ENCODE measurements at regions not wholly inside any gene's neighbourhood (a gene's known extent, or its start where the extent isn't known, plus 50 kb on each side); places are given as distances from the start of the nearest gene placed in this dataset.

DNA sequence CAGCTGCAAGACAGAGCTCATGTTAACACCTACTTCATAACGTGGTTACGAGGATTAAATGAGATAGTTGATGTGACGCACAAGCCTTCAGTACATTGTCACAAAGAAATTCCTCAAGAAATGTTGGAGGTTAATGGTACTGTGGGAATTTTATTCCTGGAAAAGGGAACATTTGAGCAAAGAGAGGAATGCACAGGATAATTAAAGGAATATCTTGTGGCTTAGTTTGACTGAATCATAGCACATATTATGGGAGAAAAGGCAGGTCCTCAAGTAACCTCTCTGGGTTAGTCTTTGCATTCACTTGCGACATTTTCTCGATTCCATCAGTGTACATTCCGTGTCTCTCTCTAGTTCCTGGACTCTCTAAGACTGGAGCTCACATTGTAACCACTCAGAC lies 300.2 kb upstream of the DUSP10 start:
- Histone ChIP-seq H3K27ac (ENCODE audit: low read length) (no peak overlapping the region), H3K4me1 (ENCODE audit: control insufficient read depth, low read depth, low read length) (no peaks in the 10 kb centered on the region)

GRCh38 chr1:222040955-222041354 lies 299.1 kb upstream of the DUSP10 start:
- no peaks in the 10 kb centered on the region for H3K9me3 ChIP-seq (ENCODE audit: control insufficient read depth, low read depth, low read length)
- no peak overlapping the region for H3K27ac ChIP-seq (ENCODE audit: low read length)
- H3K27me3 ChIP-seq (ENCODE audit: control insufficient read depth, insufficient read depth, low read length), result no peaks in the 10 kb centered on the region
- no peaks in the 10 kb centered on the region for H3K36me3 ChIP-seq (ENCODE audit: control insufficient read depth, low read depth, low read length)
- H3K4me1 ChIP-seq (ENCODE audit: control insufficient read depth, low read depth, low read length), result no peaks in the 10 kb centered on the region
- no peak overlapping the region for H3K9ac ChIP-seq (ENCODE audit: low read length)
- no peak overlapping the region for H3K4me3 ChIP-seq (ENCODE audit: low read length)

More for the DNA sequence above, 300.2 kb upstream of the DUSP10 start:
- H3K9me3 ChIP-seq (ENCODE audit: control insufficient read depth, low read depth, low read length), result no peaks in the 10 kb centered on the region
- no peaks in the 10 kb centered on the region for H3K36me3 ChIP-seq (ENCODE audit: control insufficient read depth, low read depth, low read length)
- no peak overlapping the region for H3K9ac ChIP-seq (ENCODE audit: low read length)
- H3K4me3 ChIP-seq (ENCODE audit: low read length), result no peak overlapping the region
- H3K27me3 ChIP-seq (ENCODE audit: control insufficient read depth, insufficient read depth, low read length), result no peaks in the 10 kb centered on the region

- Histone ChIP-seq H3K27ac (ENCODE audit: low read length) (no peak overlapping the region), H3K4me1 (ENCODE audit: control insufficient read depth, low read depth, low read length) (no peaks in the 10 kb centered on the region), H3K9me3 (ENCODE audit: control insufficient read depth, low read depth, low read length) (no peaks in the 10 kb centered on the region), H3K9ac (ENCODE audit: low read length) (no peak overlapping the region), H3K27me3 (ENCODE audit: control insufficient read depth, insufficient read depth, low read length) (no peaks in the 10 kb centered on the region), H3K4me3 (ENCODE audit: low read length) (no peak overlapping the region), H3K36me3 (ENCODE audit: control insufficient read depth, low read depth, low read length) (no peaks in the 10 kb centered on the region)
These were observed 298.4 kb upstream of the DUSP10 start for GRCh38 chr1:222040121-222040805.

- no peak overlapping the region for H3K9ac ChIP-seq (ENCODE audit: low read length)
- no peak overlapping the region for H3K4me3 ChIP-seq (ENCODE audit: low read length)
- no peak overlapping the region for H3K27ac ChIP-seq (ENCODE audit: low read length)
- no peaks in the 10 kb centered on the region for H3K27me3 ChIP-seq (ENCODE audit: control insufficient read depth, insufficient read depth, low read length)
- H3K36me3 ChIP-seq (ENCODE audit: control insufficient read depth, low read depth, low read length), result no peaks in the 10 kb centered on the region
- H3K9me3 ChIP-seq (ENCODE audit: control insufficient read depth, low read depth, low read length), result no peaks in the 10 kb centered on the region
- H3K4me1 ChIP-seq (ENCODE audit: control insufficient read depth, low read depth, low read length), result no peaks in the 10 kb centered on the region
These were observed 297.1 kb upstream of the DUSP10 start for GRCh38 chr1:222038971-222039370.

DNA sequence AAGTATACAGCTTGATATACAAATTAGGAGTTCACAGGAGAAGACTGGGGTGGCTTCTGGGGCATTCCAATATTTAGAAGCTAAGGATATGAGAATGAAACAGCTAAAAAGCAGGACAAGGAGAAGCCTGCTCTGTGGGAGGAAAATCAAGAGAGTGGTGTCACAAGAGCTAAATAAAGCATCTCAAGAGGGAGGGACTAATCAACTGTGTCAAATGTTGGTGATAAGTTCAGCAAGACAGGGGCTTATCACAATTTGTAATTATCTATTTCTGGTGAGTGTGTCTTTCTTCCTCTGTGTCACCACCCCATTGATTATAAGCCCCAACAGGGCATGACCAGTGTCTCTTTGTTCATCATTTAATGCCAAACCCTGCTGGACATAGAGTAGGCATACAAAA lies 295.8 kb upstream of the DUSP10 start:
- Histone ChIP-seq H3K27me3 (ENCODE audit: control insufficient read depth, insufficient read depth, low read length) (no peaks in the 10 kb centered on the region), H3K36me3 (ENCODE audit: control insufficient read depth, low read depth, low read length) (no peaks in the 10 kb centered on the region), H3K4me3 (ENCODE audit: low read length) (no peak overlapping the region), H3K4me1 (ENCODE audit: control insufficient read depth, low read depth, low read length) (no peaks in the 10 kb centered on the region), H3K27ac (ENCODE audit: low read length) (no peak overlapping the region), H3K9me3 (ENCODE audit: control insufficient read depth, low read depth, low read length) (no peaks in the 10 kb centered on the region), H3K9ac (ENCODE audit: low read length) (no peak overlapping the region)

- no peak overlapping the region for H3K9ac ChIP-seq (ENCODE audit: low read length)
These were observed 292.9 kb upstream of the DUSP10 start for GRCh38 chr1:222034790-222035189.

GRCh38 chr1:222033450-222033849 lies 291.6 kb upstream of the DUSP10 start:
- no peak overlapping the region for H3K9ac ChIP-seq (ENCODE audit: low read length)
- H3K27me3 ChIP-seq (ENCODE audit: control insufficient read depth, insufficient read depth, low read length), result no peaks in the 10 kb centered on the region
- no peak overlapping the region for H3K4me3 ChIP-seq (ENCODE audit: low read length)
- no peaks in the 10 kb centered on the region for H3K36me3 ChIP-seq (ENCODE audit: control insufficient read depth, low read depth, low read length)
- no peaks in the 10 kb centered on the region for H3K4me1 ChIP-seq (ENCODE audit: control insufficient read depth, low read depth, low read length)
- no peak overlapping the region for H3K27ac ChIP-seq (ENCODE audit: low read length)
- H3K9me3 ChIP-seq (ENCODE audit: control insufficient read depth, low read depth, low read length), result no peaks in the 10 kb centered on the region

More at GRCh38 chr1:222034790-222035189, 292.9 kb upstream of the DUSP10 start:
- no peaks in the 10 kb centered on the region for H3K36me3 ChIP-seq (ENCODE audit: control insufficient read depth, low read depth, low read length)
- H3K4me1 ChIP-seq (ENCODE audit: control insufficient read depth, low read depth, low read length), result no peaks in the 10 kb centered on the region
- H3K4me3 ChIP-seq (ENCODE audit: low read length), result no peak overlapping the region
- no peak overlapping the region for H3K27ac ChIP-seq (ENCODE audit: low read length)
- H3K27me3 ChIP-seq (ENCODE audit: control insufficient read depth, insufficient read depth, low read length), result no peaks in the 10 kb centered on the region
- no peaks in the 10 kb centered on the region for H3K9me3 ChIP-seq (ENCODE audit: control insufficient read depth, low read depth, low read length)

DNA sequence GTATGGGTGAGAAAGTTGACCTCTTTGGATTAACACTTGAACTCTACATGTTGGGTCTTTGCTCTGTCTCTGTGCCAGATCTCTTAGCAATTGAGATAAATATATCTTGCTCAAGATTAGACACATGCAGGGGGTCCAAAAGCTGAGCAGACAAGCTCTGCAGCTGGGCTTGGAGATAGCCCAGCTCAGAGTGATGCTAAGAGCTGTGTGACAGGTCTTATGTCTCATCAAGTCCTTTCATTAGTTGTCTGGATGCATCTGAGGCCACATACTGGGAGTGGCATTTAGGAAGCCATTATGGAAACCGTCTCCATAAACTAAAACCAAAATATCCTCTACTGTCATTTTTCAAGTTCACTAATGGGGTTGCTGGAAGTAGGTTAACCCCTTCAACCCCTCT lies 289.4 kb upstream of the DUSP10 start:
- H3K36me3 ChIP-seq (ENCODE audit: control insufficient read depth, low read depth, low read length), result no peaks in the 10 kb centered on the region
- H3K4me3 ChIP-seq (ENCODE audit: low read length), result no peak overlapping the region
- H3K27ac ChIP-seq (ENCODE audit: low read length), result no peak overlapping the region
- H3K4me1 ChIP-seq (ENCODE audit: control insufficient read depth, low read depth, low read length), result peaks cover 5% of the 10 kb centered on the region
- H3K27me3 ChIP-seq (ENCODE audit: control insufficient read depth, insufficient read depth, low read length), result no peaks in the 10 kb centered on the region
- no peak overlapping the region for H3K9ac ChIP-seq (ENCODE audit: low read length)
- H3K9me3 ChIP-seq (ENCODE audit: control insufficient read depth, low read depth, low read length), result no peaks in the 10 kb centered on the region

- Histone ChIP-seq H3K9me3 (ENCODE audit: control insufficient read depth, low read depth, low read length) (no peaks in the 10 kb centered on the region), H3K36me3 (ENCODE audit: control insufficient read depth, low read depth, low read length) (no peaks in the 10 kb centered on the region), H3K4me1 (ENCODE audit: control insufficient read depth, low read depth, low read length) (peaks cover 5% of the 10 kb centered on the region), H3K27me3 (ENCODE audit: control insufficient read depth, insufficient read depth, low read length) (no peaks in the 10 kb centered on the region), H3K27ac (ENCODE audit: low read length) (no peak overlapping the region), H3K9ac (ENCODE audit: low read length) (no peak overlapping the region), H3K4me3 (ENCODE audit: low read length) (no peak overlapping the region)
These were observed 286.8 kb upstream of the DUSP10 start for GRCh38 chr1:222028676-222029075.

- H3K27ac ChIP-seq (ENCODE audit: low read length), result no peak overlapping the region
- no peaks in the 10 kb centered on the region for H3K27me3 ChIP-seq (ENCODE audit: control insufficient read depth, insufficient read depth, low read length)
- H3K9ac ChIP-seq (ENCODE audit: low read length), result no peak overlapping the region
- peaks cover 5% of the 10 kb centered on the region for H3K4me1 ChIP-seq (ENCODE audit: control insufficient read depth, low read depth, low read length)
- no peaks in the 10 kb centered on the region for H3K36me3 ChIP-seq (ENCODE audit: control insufficient read depth, low read depth, low read length)
- H3K4me3 ChIP-seq (ENCODE audit: low read length), result no peak overlapping the region
- H3K9me3 ChIP-seq (ENCODE audit: control insufficient read depth, low read depth, low read length), result no peaks in the 10 kb centered on the region
These were observed 286.2 kb upstream of the DUSP10 start for GRCh38 chr1:222028116-222028515.

- H3K4me3 ChIP-seq (ENCODE audit: low read length), result no peak overlapping the region
- H3K4me1 ChIP-seq (ENCODE audit: control insufficient read depth, low read depth, low read length), result peaks cover 5% of the 10 kb centered on the region
- no peak overlapping the region for H3K27ac ChIP-seq (ENCODE audit: low read length)
- no peak overlapping the region for H3K9ac ChIP-seq (ENCODE audit: low read length)
- H3K27me3 ChIP-seq (ENCODE audit: control insufficient read depth, insufficient read depth, low read length), result no peaks in the 10 kb centered on the region
- H3K9me3 ChIP-seq (ENCODE audit: control insufficient read depth, low read depth, low read length), result no peaks in the 10 kb centered on the region
- H3K36me3 ChIP-seq (ENCODE audit: control insufficient read depth, low read depth, low read length), result no peaks in the 10 kb centered on the region
These were observed 284.4 kb upstream of the DUSP10 start for GRCh38 chr1:222026280-222026679.

DNA sequence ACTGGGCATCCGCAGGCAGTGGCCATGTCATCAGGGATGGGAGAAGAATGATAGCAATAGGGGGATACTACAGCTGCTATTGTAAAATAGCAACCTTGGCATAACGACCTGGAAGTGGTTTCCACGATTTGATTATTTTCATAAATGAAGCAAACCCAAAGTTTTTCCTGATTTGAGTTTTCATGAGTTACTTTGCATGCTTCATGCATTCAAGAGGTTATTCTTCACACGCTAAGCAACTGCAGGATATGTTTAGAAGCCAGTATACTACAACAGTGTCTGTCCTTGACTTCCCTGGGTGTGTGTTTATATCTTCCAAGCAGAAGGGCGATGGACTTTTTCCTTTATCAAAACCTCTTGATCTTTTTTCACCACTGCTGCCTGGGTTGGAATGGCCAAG lies 281.1 kb upstream of the DUSP10 start:
- Histone ChIP-seq H3K9me3 (ENCODE audit: control insufficient read depth, low read depth, low read length) (no peaks in the 10 kb centered on the region), H3K4me3 (ENCODE audit: low read length) (no peak overlapping the region), H3K4me1 (ENCODE audit: control insufficient read depth, low read depth, low read length) (peaks cover 5% of the 10 kb centered on the region), H3K27ac (ENCODE audit: low read length) (no peak overlapping the region), H3K36me3 (ENCODE audit: control insufficient read depth, low read depth, low read length) (no peaks in the 10 kb centered on the region), H3K9ac (ENCODE audit: low read length) (no peak overlapping the region), H3K27me3 (ENCODE audit: control insufficient read depth, insufficient read depth, low read length) (no peaks in the 10 kb centered on the region)
